SH-SY5Y (cell line): ENCODE measurements at regions not wholly inside any gene's neighbourhood (a gene's known extent, or its start where the extent isn't known, plus 50 kb on each side); places are given as distances from the start of the nearest gene placed in this dataset.

Source experiments
- GATA2 ChIP-seq: IDR thresholded peaks from 2 replicates; pipeline ENCODE4 v1.6.1; 2011; ENCODE audit warnings: mild to moderate bottlenecking, low read depth, low read length
- GATA3 ChIP-seq: IDR thresholded peaks from 2 replicates; pipeline ENCODE4 v1.6.1; 2011; ENCODE audit warnings: low read depth, mild to moderate bottlenecking, low read length, moderate library complexity

DNA sequence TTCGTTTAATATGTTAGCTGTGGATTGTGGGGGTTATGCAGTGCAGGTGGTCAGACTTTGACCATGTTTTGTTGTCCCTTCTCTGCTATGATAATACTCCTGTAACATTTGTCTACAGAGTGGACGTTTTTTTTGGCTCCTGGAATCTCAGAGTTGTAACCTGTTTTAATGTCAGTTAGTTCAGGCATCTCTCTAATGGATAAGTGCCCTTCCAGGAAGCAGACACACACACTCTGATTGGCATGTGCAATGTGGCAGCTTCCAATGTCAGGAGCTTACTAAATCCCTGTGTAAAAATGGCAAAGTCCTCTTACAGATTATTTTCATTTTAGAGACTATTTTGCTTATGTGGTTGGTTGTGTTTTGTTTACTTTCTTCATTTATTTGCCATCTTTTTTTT, 222.2 kb upstream of the ARPP21 start:
- TF ChIP-seq GATA3 (no peak), GATA2 (no peak)
